ENCODE measurements at regions not wholly inside any gene's neighbourhood (a gene's known extent, or its start where the extent isn't known, plus 50 kb on each side); places are given as distances from the start of the nearest gene placed in this dataset.

GRCh38 chr20:60202046-60202445 lies 243.8 kb downstream of the CDH26 start:
- TF ChIP-seq EZH2phosphoT487 (conservative IDR thresholded peaks at IDR 0.05; ENCODE audit: low read length), result no peak
- TF ChIP-seq, protein P1, sequence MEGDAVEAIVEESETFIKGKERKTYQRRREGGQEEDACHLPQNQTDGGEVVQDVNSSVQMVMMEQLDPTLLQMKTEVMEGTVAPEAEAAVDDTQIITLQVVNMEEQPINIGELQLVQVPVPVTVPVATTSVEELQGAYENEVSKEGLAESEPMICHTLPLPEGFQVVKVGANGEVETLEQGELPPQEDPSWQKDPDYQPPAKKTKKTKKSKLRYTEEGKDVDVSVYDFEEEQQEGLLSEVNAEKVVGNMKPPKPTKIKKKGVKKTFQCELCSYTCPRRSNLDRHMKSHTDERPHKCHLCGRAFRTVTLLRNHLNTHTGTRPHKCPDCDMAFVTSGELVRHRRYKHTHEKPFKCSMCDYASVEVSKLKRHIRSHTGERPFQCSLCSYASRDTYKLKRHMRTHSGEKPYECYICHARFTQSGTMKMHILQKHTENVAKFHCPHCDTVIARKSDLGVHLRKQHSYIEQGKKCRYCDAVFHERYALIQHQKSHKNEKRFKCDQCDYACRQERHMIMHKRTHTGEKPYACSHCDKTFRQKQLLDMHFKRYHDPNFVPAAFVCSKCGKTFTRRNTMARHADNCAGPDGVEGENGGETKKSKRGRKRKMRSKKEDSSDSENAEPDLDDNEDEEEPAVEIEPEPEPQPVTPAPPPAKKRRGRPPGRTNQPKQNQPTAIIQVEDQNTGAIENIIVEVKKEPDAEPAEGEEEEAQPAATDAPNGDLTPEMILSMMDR (IDR thresholded peaks at IDR 0.05; ENCODE audit: insufficient read depth, low read length, poor library complexity, severe bottlenecking), result no peak
